K562 (cell line): ENCODE measurements at regions not wholly inside any gene's neighbourhood (a gene's known extent, or its start where the extent isn't known, plus 50 kb on each side); places are given as distances from the start of the nearest gene placed in this dataset.
A peak's percentile ranks its signal among the peaks of the same experiment; 100 is the strongest.

Experiments
- ATAC-seq: fragments of 200-7000 bp; cut with Tn5 transposase; 3 replicates; pipeline ENCODE4 v1.9.1; 2020; ENCODE audit warnings: moderate library complexity
- BruUV-seq: library from RNA; stranded (reverse); fragments of 400-500 nt; replicated peaks from 2 replicates; lab custom pipeline; 2021; lab: Mats Ljungman, UMichigan
- CTCF ChIA-PET: fragments of 300-600 bp; formaldehyde crosslinking; extraction: SDS; loops from one replicate; lab custom pipeline; 2021; ENCODE audit warnings: low intra/inter-chr PET ratio; lab: Yijun Ruan, JAX
- POLR2A ChIA-PET: fragments of 300-600, 350-650 bp; sonication (Branson Sonifier 250); formaldehyde crosslinking; extraction: SDS; loops from one replicate; lab custom pipeline; 2021; ENCODE audit warnings: antibody characterized with exemption, inconsistent platforms; lab: Yijun Ruan, JAX
- DNase-seq, 4 experiments: peaks; one replicate each; pipeline versions ENCODE4 v3.0.0 to v3.0.0-alpha.2; 2011 to 2018; ENCODE audit warnings: low spot score in 3 of 4, mixed read lengths in 3 of 4; ENCODE audit errors: extremely low read depth in 1 of 4
- FAIRE-seq: peaks from 2 replicates; lab custom pipeline; 2011; peaks lifted over from hg19 to GRCh38; lab: Jason Lieb, UNC
- H2AFZ ChIP-seq: 2 replicates; pipeline ENCODE4 v1.6.0; 2011; ENCODE audit warnings: low read depth, low read length, control low read depth, inconsistent platforms
- H3K27ac ChIP-seq: fragments of 200-600 bp; 3 replicates; pipeline ENCODE4 v1.8.0; 2011; ENCODE audit warnings: low read depth, mild to moderate bottlenecking, control low read depth, inconsistent platforms, low read length, moderate library complexity, mixed read lengths; ENCODE audit errors: extremely low read depth
- H3K27me3 ChIP-seq, 2 experiments: fragments of 300-600 bp in 1 of 2; 2 replicates in 1 of 2; 3 replicates in 1 of 2; pipeline versions ENCODE4 v1.6.0 to v1.8.0; 2011; ENCODE audit warnings: inconsistent platforms in 2 of 2, low read length in 2 of 2, mild to moderate bottlenecking in 1 of 2, mixed read lengths in 1 of 2, moderate library complexity in 1 of 2; ENCODE audit not compliant: control insufficient read depth in 2 of 2, insufficient read depth in 2 of 2
- H3K36me3 ChIP-seq: fragments of 300-600 bp; 3 replicates; pipeline ENCODE4 v1.8.0; 2011; ENCODE audit warnings: mild to moderate bottlenecking, low read length, inconsistent platforms; ENCODE audit not compliant: control insufficient read depth, insufficient read depth
- H3K4me1 ChIP-seq, 2 experiments: fragments of 200-600 bp in 1 of 2; replicated peaks in 1 of 2; 2 replicates in 1 of 2; 3 replicates in 1 of 2; pipeline versions ENCODE4 v1.5.1 to v1.8.0; 2011; ENCODE audit warnings: inconsistent platforms in 2 of 2, low read length in 2 of 2, mild to moderate bottlenecking in 1 of 2, mixed read lengths in 1 of 2, moderate library complexity in 1 of 2; ENCODE audit not compliant: control insufficient read depth in 2 of 2, insufficient read depth in 2 of 2
- H3K4me2 ChIP-seq: 2 replicates; pipeline ENCODE4 v1.6.1; 2011; ENCODE audit warnings: low read length, control low read depth, inconsistent platforms, mixed read lengths; ENCODE audit not compliant: insufficient read depth
- H3K4me3 ChIP-seq: fragments of 200-600 bp; sonication (generic), shearing (Covaris generic); 2 replicates; pipeline ENCODE4 v1.5.1; 2016; ENCODE audit warnings: control low read depth, inconsistent platforms
- H3K79me2 ChIP-seq: fragments of 200-600 bp; 3 replicates; pipeline ENCODE4 v1.8.0; 2011; ENCODE audit warnings: low read length, inconsistent platforms; ENCODE audit not compliant: control insufficient read depth, insufficient read depth
- H3K9ac ChIP-seq, 2 experiments: 2 replicates each; pipeline versions ENCODE4 v1.6.0 to v1.6.1; 2011; ENCODE audit warnings: low read depth in 2 of 2, low read length in 2 of 2, control low read depth in 1 of 2, inconsistent platforms in 1 of 2, mild to moderate bottlenecking in 1 of 2, mixed read lengths in 1 of 2; ENCODE audit not compliant: insufficient read depth in 1 of 2
- H3K9me1 ChIP-seq: one replicate; pipeline ENCODE4 v1.6.0; 2011; ENCODE audit warnings: inconsistent platforms, mild to moderate bottlenecking, low read length, moderate library complexity; ENCODE audit not compliant: control insufficient read depth, insufficient read depth
- H3K9me3 ChIP-seq: replicated peaks from 2 replicates; pipeline ENCODE4 v1.5.1; 2011; ENCODE audit warnings: low read depth, low read length, inconsistent platforms; ENCODE audit not compliant: control insufficient read depth, insufficient read depth
- H4K20me1 ChIP-seq: replicated peaks from 2 replicates; pipeline ENCODE4 v1.6.1; 2011; ENCODE audit warnings: low read length, inconsistent platforms, mixed read lengths; ENCODE audit not compliant: control insufficient read depth, insufficient read depth
- CREM ChIP-seq: IDR thresholded peaks from 2 replicates; pipeline ENCODE4 v1.6.1; 2014; ENCODE audit warnings: antibody characterized with exemption, low read depth
- EGR1 ChIP-seq: fragments of 450-650 bp; conservative IDR thresholded peaks from 2 replicates; pipeline ENCODE4 v1.6.1; 2017; ENCODE audit warnings: mild to moderate bottlenecking
- GABPB2 ChIP-seq: fragments of 250-450 bp; sonication (Bioruptor Pico); conservative IDR thresholded peaks from 2 replicates; pipeline ENCODE4 v1.5.1; 2021; ENCODE audit warnings: mild to moderate bottlenecking
- IRF2 ChIP-seq: sonication (generic); formaldehyde crosslinking; IDR thresholded peaks from 2 replicates; pipeline ENCODE4 v1.8.1; 2022; ENCODE audit warnings: mild to moderate bottlenecking, missing genetic modification reagents
- MED1 ChIP-seq: sonication (generic); formaldehyde crosslinking; IDR thresholded peaks from 2 replicates; pipeline ENCODE4 v1.8.1; 2023; ENCODE audit warnings: missing genetic modification reagents, borderline replicate concordance
- MXI1 ChIP-seq: IDR thresholded peaks from 2 replicates; pipeline ENCODE4 v1.6.1; 2011; ENCODE audit warnings: low read depth, mild to moderate bottlenecking, improper control_type of control experiment, low read length
- RUNX1 ChIP-seq: sonication (generic); IDR thresholded peaks from 2 replicates; pipeline ENCODE4 v1.6.1; 2016; ENCODE audit warnings: antibody characterized with exemption, low read depth
- SAFB2 ChIP-seq: fragments of 200-400 bp; formaldehyde crosslinking; IDR thresholded peaks from 2 replicates; pipeline ENCODE4 v1.6.1; 2018; ENCODE audit warnings: borderline replicate concordance, low read length, low read depth, moderate library complexity; ENCODE audit not compliant: severe bottlenecking
- TFE3 ChIP-seq: fragments of 450-650 bp; formaldehyde crosslinking; IDR thresholded peaks from 2 replicates; pipeline ENCODE4 v1.4.0; 2020; ENCODE audit warnings: mild to moderate bottlenecking, mixed read lengths
- ZBTB1 ChIP-seq: sonication (generic); formaldehyde crosslinking; IDR thresholded peaks from 2 replicates; pipeline ENCODE4 v1.8.1; 2023; ENCODE audit warnings: missing genetic modification reagents, low read depth, mild to moderate bottlenecking, borderline replicate concordance
- ZNF57 ChIP-seq: fragments of 450-650 bp; formaldehyde crosslinking; IDR thresholded peaks from 2 replicates; pipeline ENCODE4 v1.4.0; 2020; ENCODE audit warnings: mild to moderate bottlenecking, moderate library complexity
- ZNF655 ChIP-seq: fragments of 250-450 bp; sonication (Bioruptor Pico); IDR thresholded peaks from 2 replicates; pipeline ENCODE4 v1.5.0; 2021
- WGBS: fragments of 100-300 bp; shearing (Covaris generic); methylation state at CpG from one replicate; pipeline ENCODE4 v1.1.6; 2016; ENCODE audit warnings: low coverage, mixed read lengths; ENCODE audit not compliant: insufficient coverage; ENCODE audit errors: missing lambda C conversion rate; 5-methylcytosine and 5-hydroxymethylcytosine counted together
- in situ Hi-C: fragments of 300-500 bp; cut with MboI; formaldehyde crosslinking; loops from 4 replicates; pipeline ENCODE4 v1.15.0; 2018; ENCODE audit warnings: inconsistent platforms, mixed read lengths
- intact Hi-C: fragments of 100-400 bp; cut with micrococcal nuclease; formaldehyde crosslinking; loops from 2 replicates; pipeline ENCODE4 v1.14.2; 2022

- no peak overlapping the region for H3K27ac ChIP-seq
- CTCF ChIA-PET: no interaction called here
- no peak for TF ChIP-seq ZBTB1
- peak; percentile 57 for TF ChIP-seq TFE3 (CRISPR knock-in tag)
- TF ChIP-seq, all 486 proteins: peak for 1
- in situ Hi-C loops: no loop called here
- Histone ChIP-seq H3K79me2 (no peaks in the 10 kb centered on the region), H3K4me3 (no peak overlapping the region), H3K9me3 (no peaks in the 10 kb centered on the region), H3K9me1 (no peaks in the 10 kb centered on the region), H3K27me3 (no peaks in the 10 kb centered on the region), H3K4me1 (no peaks in the 10 kb centered on the region), H3K4me2 (no peak overlapping the region), H3K36me3 (no peaks in the 10 kb centered on the region), H4K20me1 (no peaks in the 10 kb centered on the region), H2AFZ (no peak overlapping the region), H3K9ac (no peak overlapping the region)
- no TSS peak for BruUV-seq
- POLR2A ChIA-PET: no interaction called here
- WGBS: 0% methylated on average over 1 of the region's 1 CpG
- no peak for ATAC-seq
- no peak for FAIRE-seq
- DNase-seq: no peak
- intact Hi-C loops: no loop called here
Observed at GRCh38 chr11:28999620-29000019, 891.4 kb downstream of the METTL15 start.

- no TSS peak for BruUV-seq
- FAIRE-seq (no peak), ATAC-seq (no peak), DNase-seq (no peak)
- Histone ChIP-seq H3K27me3 (no peaks in the 10 kb centered on the region), H3K36me3 (no peaks in the 10 kb centered on the region), H3K9me3 (no peaks in the 10 kb centered on the region), H3K4me3 (no peak overlapping the region), H3K4me1 (no peaks in the 10 kb centered on the region), H3K4me2 (no peak overlapping the region), H2AFZ (no peak overlapping the region), H3K79me2 (no peaks in the 10 kb centered on the region), H3K9ac (no peak overlapping the region), H3K27ac (no peak overlapping the region), H4K20me1 (no peaks in the 10 kb centered on the region), H3K9me1 (no peaks in the 10 kb centered on the region)
- WGBS: 0% methylated on average over 2 of the region's 2 CpGs
- POLR2A ChIA-PET: no interaction called here
- CTCF ChIA-PET: no interaction called here
- intact Hi-C loops: no loop called here
- in situ Hi-C loops: no loop called here
- no peak for TF ChIP-seq SAFB2
- TF ChIP-seq CREM: no peak
- TF ChIP-seq ZNF57 (CRISPR knock-in tag): no peak
- TF ChIP-seq IRF2 (CRISPR knock-in tag): no peak
- no peak for TF ChIP-seq MXI1
- no peak for TF ChIP-seq ZNF655 (CRISPR knock-in tag)
- TF ChIP-seq EGR1: no peak
- TF ChIP-seq RUNX1: no peak
- TF ChIP-seq MED1: no peak
- TF ChIP-seq GABPB2 (CRISPR knock-in tag): no peak
Observed at GRCh38 chr11:28992996-28993395, 884.8 kb downstream of the METTL15 start.
